ENCODE measurements at regions not wholly inside any gene's neighbourhood (a gene's known extent, or its start where the extent isn't known, plus 50 kb on each side); places are given as distances from the start of the nearest gene placed in this dataset.
"Not testable (repeated sequence)": the region's sequence is repeated elsewhere in the genome, so short reads cannot be mapped to it uniquely, and the experiment has no call there.

GRCh38 chr18:43341014-43341413 is 63.7 kb upstream of the SYT4 start:
- no peak for TF ChIP-seq CTCF (conservative IDR thresholded peaks at IDR 0.05)
- no peak for TF ChIP-seq ZFX (IDR thresholded peaks at IDR 0.05)
- H3K27ac ChIP-seq: no peak overlapping the region

GRCh38 chr18:43350176-43350575 is 72.9 kb upstream of the SYT4 start:
- H3K27ac ChIP-seq: no peak overlapping the region
- TF ChIP-seq ZFX (IDR thresholded peaks at IDR 0.05) (no peak), CTCF (conservative IDR thresholded peaks at IDR 0.05) (no peak)

- TF ChIP-seq CTCF (conservative IDR thresholded peaks at IDR 0.05) (no peak), ZFX (IDR thresholded peaks at IDR 0.05) (no peak)
Observed at GRCh38 chr18:43364535-43364934, 87.2 kb upstream of the SYT4 start.

GRCh38 chr18:43367895-43368294 is 90.6 kb upstream of the SYT4 start:
- no peak for TF ChIP-seq CTCF (conservative IDR thresholded peaks at IDR 0.05)
- TF ChIP-seq ZFX (IDR thresholded peaks at IDR 0.05): no peak
- no peak overlapping the region for H3K27ac ChIP-seq

More at GRCh38 chr18:43364535-43364934, 87.2 kb upstream of the SYT4 start:
- H3K27ac ChIP-seq: no peak overlapping the region

- H3K27ac ChIP-seq: not testable (repeated sequence)
Observed at GRCh38 chr18:43369311-43369710, 92.0 kb upstream of the SYT4 start.

GRCh38 chr18:43372773-43373172 is 95.5 kb upstream of the SYT4 start:
- H3K27ac ChIP-seq: no peak overlapping the region
- TF ChIP-seq ZFX (IDR thresholded peaks at IDR 0.05) (no peak), CTCF (conservative IDR thresholded peaks at IDR 0.05) (no peak)

GRCh38 chr18:43380104-43380672 is 102.9 kb upstream of the SYT4 start:
- no peak for TF ChIP-seq ZFX (IDR thresholded peaks at IDR 0.05)
- TF ChIP-seq CTCF (conservative IDR thresholded peaks at IDR 0.05): no peak
- H3K27ac ChIP-seq: no peak overlapping the region

GRCh38 chr18:43382641-43383403 is 105.5 kb upstream of the SYT4 start:
- H3K27ac ChIP-seq: no peak overlapping the region
- TF ChIP-seq CTCF (conservative IDR thresholded peaks at IDR 0.05): no peak
- no peak for TF ChIP-seq ZFX (IDR thresholded peaks at IDR 0.05)
